Glomerular visceral epithelial cell (primary cell): ENCODE measurements at regions not wholly inside any gene's neighbourhood (a gene's known extent, or its start where the extent isn't known, plus 50 kb on each side); places are given as distances from the start of the nearest gene placed in this dataset.
A peak's percentile ranks its signal among the peaks of the same experiment; 100 is the strongest.

Experiments
- DNase-seq: peaks from one replicate; pipeline ENCODE4 v3.0.0-alpha.2; 2016; ENCODE audit errors: extremely low spot score

DNA sequence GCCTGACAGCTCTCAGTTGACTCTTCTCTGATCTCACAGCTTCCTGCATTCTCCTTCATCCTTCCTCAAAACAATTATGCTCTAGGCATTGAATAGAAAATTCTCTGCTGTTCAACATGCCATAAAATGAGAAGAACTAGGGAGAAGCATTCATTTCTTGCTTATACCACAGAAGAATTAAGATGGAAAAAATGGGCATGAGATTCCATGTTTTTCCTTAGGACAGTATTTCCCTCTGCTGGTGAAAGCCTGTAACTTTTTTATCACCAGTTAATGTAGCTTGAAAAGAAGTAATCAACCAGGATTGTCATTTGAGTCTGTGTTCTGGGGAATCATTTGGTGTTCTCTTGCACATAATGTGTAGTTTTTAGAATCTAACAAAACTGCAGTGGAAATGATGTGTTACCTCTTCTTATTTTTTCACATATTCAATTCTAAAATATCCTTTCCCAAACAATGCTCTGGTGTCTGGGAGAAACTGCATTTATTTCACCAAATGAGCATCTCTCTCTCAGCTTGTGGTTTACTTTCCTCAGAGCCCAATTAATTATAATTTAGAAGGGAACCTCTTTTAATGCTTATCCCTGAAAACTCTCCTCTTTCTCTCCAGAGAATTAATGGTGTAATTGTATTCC, 92.8 kb upstream of the DCBLD2 start:
- peak; percentile 62 for DNase-seq

DNA sequence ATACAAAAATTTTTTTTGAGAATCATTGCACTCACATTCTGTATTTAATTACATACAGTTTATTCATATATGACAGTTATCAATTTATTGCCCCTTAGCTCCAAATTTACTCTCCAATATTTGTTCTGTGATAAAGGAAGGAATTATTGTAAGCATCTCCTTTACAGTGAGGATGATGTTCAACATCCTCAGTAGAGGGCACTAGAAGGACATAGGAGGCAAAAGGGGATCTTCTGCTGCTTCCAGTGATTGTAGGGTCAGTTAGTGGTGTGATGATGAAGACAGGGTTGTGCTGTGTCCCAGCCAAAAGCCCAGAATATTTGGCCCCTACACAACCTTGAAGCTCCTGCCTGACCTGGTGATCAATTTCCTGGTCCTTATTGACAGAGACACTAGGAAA, 89.9 kb upstream of the DCBLD2 start:
- DNase-seq, result peak; percentile 27

- DNase-seq, result no peak
These were observed 89.2 kb upstream of the DCBLD2 start for GRCh38 chr3:98990657-98991056.

DNA sequence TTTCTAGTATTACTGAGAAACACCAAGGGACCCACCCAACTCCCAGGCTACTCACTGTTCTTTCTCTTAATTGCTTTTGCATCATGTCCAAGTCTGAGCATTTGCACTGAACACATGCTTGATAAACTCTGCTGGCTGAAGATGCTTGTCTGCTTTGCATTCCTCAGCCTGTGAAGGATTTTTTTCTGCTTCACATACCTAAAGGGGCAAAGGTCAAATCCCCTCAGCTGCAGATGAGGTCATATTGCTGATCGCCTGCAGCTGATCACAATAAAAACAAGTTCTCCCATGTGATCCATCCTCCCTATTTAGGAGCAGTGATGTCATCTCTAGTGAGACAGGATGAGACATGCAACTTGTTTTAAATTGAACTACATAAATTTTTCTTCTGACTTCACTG, 84.6 kb upstream of the DCBLD2 start:
- peak; percentile 85 for DNase-seq

DNA sequence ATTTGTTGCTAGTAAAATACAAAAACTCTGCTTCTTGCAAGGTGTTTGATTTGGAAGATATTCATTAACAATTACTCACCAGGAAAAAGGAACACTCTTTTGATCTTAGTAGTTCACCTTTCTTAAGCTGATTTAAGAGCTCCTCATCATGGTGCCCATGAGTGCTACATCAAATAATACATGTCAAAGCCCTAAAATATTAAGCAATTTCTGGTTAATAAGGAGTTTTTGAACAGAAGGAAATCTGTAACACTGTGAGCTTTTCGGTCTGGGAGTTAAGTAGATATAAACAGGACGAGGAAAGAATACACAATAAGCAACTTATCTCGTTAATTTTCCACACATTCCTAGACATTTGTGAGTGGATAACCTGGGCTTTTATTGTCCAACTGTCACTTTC, 83.9 kb upstream of the DCBLD2 start:
- peak; percentile 24 for DNase-seq

- peak; percentile 33 for DNase-seq
These were observed 82.5 kb upstream of the DCBLD2 start for GRCh38 chr3:98984024-98984423.

- DNase-seq, result peak; percentile 71
These were observed 80.9 kb upstream of the DCBLD2 start for GRCh38 chr3:98982351-98982750.

DNA sequence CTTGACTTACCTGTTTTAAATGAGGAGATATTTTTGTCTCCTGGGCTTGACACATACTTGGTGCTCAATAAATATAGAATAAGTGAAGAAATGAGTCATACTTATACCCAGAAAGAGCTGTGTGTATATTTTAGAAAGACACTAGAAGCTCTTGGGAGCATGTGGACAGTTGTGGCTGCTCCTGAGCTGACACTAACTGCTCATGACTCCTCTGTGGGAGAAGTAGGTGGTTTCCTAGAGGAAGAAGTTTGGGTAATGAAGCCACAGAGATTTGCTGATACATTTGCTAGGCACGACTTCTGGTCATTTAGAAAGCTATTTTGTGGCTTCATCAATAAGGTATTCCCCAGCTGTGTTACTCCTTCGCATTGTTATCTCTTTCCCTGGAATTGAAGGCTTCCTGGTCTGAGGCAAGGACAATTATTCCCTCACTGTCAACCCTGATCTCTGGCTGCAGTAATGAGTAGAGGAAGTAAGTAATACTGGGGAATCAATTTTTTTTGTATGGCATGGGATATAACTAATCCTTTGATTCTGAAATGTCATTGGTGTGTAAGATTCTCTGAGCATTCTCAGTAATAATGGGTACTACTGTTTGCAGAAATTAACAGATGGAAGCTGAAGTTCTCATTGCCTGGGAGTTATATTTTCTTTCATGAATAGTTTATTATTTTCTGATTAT, 79.6 kb upstream of the DCBLD2 start:
- peak; percentile 96 for DNase-seq

DNA sequence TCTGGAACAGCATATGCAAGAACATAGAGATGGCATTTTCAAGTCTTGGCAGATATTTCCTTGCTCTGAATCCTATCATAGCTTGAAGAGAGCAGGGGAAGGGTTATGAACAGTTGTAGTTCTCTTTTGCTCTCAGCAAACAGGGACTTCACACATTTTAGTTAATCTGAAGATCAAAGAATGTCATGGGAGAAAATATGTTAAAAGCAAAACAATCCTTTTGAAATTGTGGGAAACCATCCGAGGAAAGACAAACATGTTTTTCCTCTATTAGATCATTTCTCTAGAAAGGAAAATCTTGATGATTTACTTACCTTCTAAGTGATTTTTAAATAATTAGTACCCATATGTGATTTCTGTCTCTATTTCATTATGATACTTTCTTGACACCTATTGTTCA, 77.8 kb upstream of the DCBLD2 start:
- no peak for DNase-seq

GRCh38 chr3:98978068-98978811, 76.7 kb upstream of the DCBLD2 start:
- no peak for DNase-seq

DNA sequence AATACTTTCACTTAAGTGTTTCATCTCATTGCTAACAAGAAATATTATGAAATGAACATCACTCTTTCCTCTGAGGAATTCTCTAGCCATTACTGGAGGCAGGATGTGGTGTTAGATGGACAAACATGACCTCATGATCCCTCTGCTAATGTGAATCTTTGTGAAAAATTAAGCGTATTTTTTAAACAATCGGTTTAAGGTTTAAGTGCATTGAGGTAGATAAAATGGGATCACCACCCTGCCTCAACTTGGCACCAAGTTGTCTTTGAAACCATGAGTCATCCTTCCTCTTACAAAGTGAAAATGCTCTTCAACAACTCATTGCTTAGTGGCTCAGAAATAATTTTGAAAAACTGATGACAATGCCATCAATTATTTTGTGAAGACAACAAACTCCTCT, 76.0 kb upstream of the DCBLD2 start:
- peak; percentile 94 for DNase-seq

DNA sequence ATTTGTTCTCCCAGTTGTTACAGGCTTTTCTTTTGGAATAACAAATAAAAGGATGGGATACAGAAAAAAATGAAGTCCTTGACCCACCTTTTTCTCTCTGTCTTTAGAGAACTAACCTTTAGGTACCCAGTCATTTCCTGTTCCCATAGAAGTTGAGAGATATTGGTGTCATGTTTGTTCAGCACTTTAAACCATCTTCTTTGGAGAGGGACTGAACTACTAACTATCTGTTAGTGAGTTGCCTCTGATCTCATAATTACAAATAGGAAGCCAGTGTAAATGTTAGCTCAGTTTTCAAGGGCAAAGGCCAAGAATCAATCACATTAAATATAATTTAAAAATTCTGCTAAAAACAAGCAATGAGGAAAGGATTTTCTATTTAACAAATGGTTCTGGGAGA, 72.9 kb upstream of the DCBLD2 start:
- no peak for DNase-seq

- DNase-seq, result peak; percentile 57
These were observed 71.2 kb upstream of the DCBLD2 start for GRCh38 chr3:98972720-98973119.

DNA sequence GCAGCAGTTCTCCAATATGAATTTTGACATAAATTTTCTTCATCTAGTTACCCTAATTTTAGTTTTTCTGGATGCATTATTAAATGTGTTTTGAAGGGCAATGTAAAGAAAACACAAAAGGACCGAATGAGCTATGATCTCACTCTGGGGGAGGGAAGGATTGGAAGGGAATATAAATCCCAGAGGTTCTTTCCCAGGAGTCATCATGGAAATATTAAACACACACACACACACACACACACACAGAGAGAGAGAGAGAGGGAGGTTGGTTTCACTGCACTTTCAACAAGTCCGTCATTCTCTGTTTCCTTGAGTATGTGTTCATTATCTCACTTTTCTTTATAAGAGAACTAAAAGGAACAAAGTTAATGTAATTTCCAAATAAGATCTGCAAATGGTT, 70.7 kb upstream of the DCBLD2 start:
- peak; percentile 93 for DNase-seq

DNA sequence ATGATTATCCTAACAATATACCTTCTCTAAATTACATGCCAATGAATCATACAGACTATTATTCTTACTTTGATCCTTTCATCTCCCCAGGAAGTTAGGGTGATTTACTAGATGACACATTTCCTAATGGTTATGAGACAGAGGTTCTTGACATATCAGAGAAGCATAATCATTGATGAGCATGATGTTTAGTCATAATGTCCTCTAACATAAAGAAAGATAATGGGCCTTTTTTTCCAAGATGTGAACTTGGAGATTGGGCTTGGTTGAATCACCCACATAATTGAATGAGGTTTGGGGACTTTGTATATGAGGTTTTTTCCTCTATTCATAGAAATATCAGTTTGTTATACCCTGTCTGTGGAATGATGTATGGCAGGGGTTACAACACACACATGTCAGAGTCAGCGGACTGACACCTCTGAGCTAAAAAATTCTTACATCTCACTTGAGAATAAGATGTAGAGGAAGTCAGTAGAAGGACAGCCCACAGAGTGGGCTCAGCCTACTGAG, 69.7 kb upstream of the DCBLD2 start:
- DNase-seq, result peak; percentile 92

DNA sequence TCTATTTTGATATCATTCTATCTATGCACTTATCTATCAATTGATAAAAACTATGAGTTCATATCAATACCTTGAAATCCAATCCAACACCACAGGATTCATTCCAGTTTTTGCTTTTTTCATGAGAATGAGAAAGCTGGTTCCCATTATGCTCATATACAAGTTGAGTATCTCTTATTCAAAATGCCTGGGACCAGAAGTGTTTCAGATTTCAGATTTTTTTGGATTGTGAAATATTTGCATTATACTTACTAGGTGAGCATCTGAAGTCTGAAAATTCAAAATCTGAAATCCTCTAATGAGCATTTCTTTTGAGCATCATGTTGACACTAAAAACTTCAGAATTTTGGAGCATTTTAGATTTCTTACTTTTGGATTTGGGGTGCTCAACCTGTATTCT, 67.8 kb upstream of the DCBLD2 start:
- DNase-seq, result no peak

DNA sequence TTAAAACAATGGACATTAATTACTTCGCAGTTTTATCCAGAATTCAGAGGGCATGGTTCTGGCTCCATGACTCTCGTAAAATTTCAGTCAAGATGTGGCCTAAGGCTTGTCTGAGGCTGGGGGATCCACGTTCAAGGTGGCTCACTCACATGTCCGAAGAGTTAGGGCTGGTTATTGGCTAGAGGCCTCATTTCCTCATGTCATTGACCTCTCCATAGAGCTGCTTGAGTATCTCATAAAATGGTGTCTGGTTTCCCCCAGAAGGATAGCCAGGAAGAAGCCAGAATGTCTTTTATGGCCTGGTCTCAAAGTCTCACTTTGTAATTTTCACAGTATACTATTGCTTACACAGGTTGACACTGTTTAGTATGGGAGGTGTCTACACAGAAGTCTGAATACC, 67.3 kb upstream of the DCBLD2 start:
- DNase-seq, result peak; percentile 44

DNA sequence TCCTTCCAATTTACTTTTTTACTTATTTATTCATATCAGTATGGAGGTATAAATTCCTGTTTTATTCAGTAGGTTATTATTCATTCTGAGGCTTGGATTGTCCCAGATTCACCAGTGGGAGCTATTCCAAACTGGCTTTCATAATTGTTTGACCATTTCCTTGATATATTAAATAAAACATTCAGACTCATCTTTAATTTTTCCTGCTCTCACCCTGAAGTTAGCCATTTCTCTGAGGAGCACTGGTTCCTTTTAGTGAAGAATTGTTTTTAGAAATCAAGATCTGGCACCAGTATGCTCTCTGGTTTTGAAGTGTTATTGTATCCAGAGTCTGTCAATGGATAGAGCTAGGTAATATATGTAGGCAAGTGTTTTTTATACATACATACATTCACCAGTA, 66.9 kb upstream of the DCBLD2 start:
- no peak for DNase-seq

- peak; percentile 22 for DNase-seq
These were observed 66.3 kb upstream of the DCBLD2 start for GRCh38 chr3:98967758-98968157.

- DNase-seq, result peak; percentile 94
These were observed 65.5 kb upstream of the DCBLD2 start for GRCh38 chr3:98966862-98967546.

GRCh38 chr3:98966434-98966833, 64.9 kb upstream of the DCBLD2 start:
- no peak for DNase-seq

DNA sequence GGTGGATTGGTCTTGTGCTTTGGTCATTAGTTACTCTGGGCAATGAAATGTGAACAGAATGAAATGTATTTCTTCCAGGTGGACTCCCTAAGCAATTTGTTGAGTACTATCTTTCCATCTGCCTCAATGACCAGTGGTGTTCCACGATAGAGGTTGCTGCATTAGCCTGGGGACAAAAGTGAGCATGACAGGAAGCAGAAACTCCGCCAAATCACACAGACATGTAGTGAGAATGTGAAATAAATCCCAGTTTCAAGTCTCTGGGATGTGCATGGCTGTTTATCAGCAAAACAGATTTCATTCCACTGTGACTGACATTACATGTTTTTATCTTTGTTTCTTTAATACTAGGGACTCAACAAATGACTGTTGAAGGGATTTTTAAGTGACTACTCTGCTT, 63.3 kb upstream of the DCBLD2 start:
- DNase-seq, result no peak
